B cell (primary cell): ENCODE measurements at regions not wholly inside any gene's neighbourhood (a gene's known extent, or its start where the extent isn't known, plus 50 kb on each side); places are given as distances from the start of the nearest gene placed in this dataset.

ENCODE experiments used
- ATAC-seq: fragments of 200-7000 bp; cut with Tn5 transposase; one replicate; pipeline ENCODE4 v1.10.0; 2021; ENCODE audit warnings: low read depth, mild to moderate bottlenecking, moderate number of reproducible peaks, moderate library complexity
- CTCF ChIA-PET: fragments of 350-600 bp; sonication (Branson Sonifier 250); formaldehyde crosslinking; loops from one replicate; lab custom pipeline; 2021; ENCODE audit warnings: antibody characterized with exemption, inconsistent platforms; lab: Charles Lee
- POLR2A ChIA-PET: fragments of 350-600 bp; sonication (Branson Sonifier 250); formaldehyde crosslinking; loops from one replicate; lab custom pipeline; 2021; ENCODE audit warnings: antibody characterized with exemption; lab: Charles Lee
- DNase-seq: peaks from one replicate; pipeline ENCODE4 v3.0.0; 2013
- H2AFZ ChIP-seq: 2 replicates; pipeline ENCODE4 v1.6.1; 2012; ENCODE audit warnings: mild to moderate bottlenecking, low read depth, low read length; ENCODE audit not compliant: insufficient read depth, poor library complexity, severe bottlenecking
- H3K27ac ChIP-seq, 2 donors: 1 replicate in 1 of 2; 2 replicates in 1 of 2; pipeline ENCODE4 v1.5.1; 2012 to 2013; ENCODE audit warnings: low read length in 2 of 2, mild to moderate bottlenecking in 2 of 2, moderate library complexity in 1 of 2
- H3K27me3 ChIP-seq, 4 experiments: fragments of 200-600 bp in 1 of 4; sonication (generic) in 1 of 4; replicated peaks in 1 of 4; 1 replicate in 2 of 4; 2 replicates in 2 of 4; pipeline versions ENCODE4 v1.6.1 to v1.7.0; 2013 to 2016; ENCODE audit warnings: low read length in 3 of 4, mild to moderate bottlenecking in 2 of 4, mixed read lengths in 1 of 4, moderate library complexity in 1 of 4; ENCODE audit not compliant: insufficient read depth in 4 of 4, control insufficient read depth in 3 of 4; ENCODE audit errors: control extremely low read depth in 1 of 4
- H3K36me3 ChIP-seq, 2 experiments: replicated peaks in 1 of 2; 1 replicate in 1 of 2; 2 replicates in 1 of 2; pipeline versions ENCODE4 v1.6.1 to v1.7.1; 2013; ENCODE audit warnings: low read length in 1 of 2; ENCODE audit not compliant: insufficient read depth in 2 of 2, control insufficient read depth in 1 of 2; ENCODE audit errors: control extremely low read depth in 1 of 2, extremely low read depth in 1 of 2
- H3K4me1 ChIP-seq, 2 donors: fragments of 200-600 bp in 1 of 2; sonication (generic) in 1 of 2; 1 replicate in 1 of 2; 2 replicates in 1 of 2; pipeline versions ENCODE4 v1.5.1 to v1.6.1; 2013 to 2017; ENCODE audit warnings: low read length in 2 of 2; ENCODE audit not compliant: control insufficient read depth in 2 of 2, insufficient read depth in 2 of 2
- H3K4me2 ChIP-seq: replicated peaks from 2 replicates; pipeline ENCODE3; 2012; ENCODE audit warnings: mild to moderate bottlenecking, low read depth, low read length; ENCODE audit not compliant: poor library complexity, severe bottlenecking
- H3K4me3 ChIP-seq, 5 experiments: fragments of 200-600 bp in 1 of 5; sonication (generic) in 1 of 5; 1 replicate in 3 of 5; 2 replicates in 2 of 5; pipeline versions ENCODE4 v1.5.1 to v1.7.0; 2011 to 2016; ENCODE audit warnings: low read length in 4 of 5, mild to moderate bottlenecking in 4 of 5, low read depth in 2 of 5, control low read depth in 1 of 5, moderate library complexity in 1 of 5; ENCODE audit not compliant: insufficient read depth in 1 of 5; ENCODE audit errors: control extremely low read depth in 1 of 5, extremely low read depth in 1 of 5
- H3K79me2 ChIP-seq: fragments of 200-600 bp; sonication (generic); one replicate; pipeline ENCODE4 v1.6.0; 2016; ENCODE audit warnings: low read length; ENCODE audit not compliant: control insufficient read depth, insufficient read depth
- H3K9ac ChIP-seq: fragments of 200-600 bp; sonication (generic); 2 replicates; pipeline ENCODE4 v1.6.1; 2017; ENCODE audit warnings: mild to moderate bottlenecking, low read length, moderate library complexity
- H3K9me3 ChIP-seq, 3 donors: one replicate each; pipeline versions ENCODE4 v1.6.1 to v1.7.1; 2013; ENCODE audit warnings: low read length in 2 of 3; ENCODE audit not compliant: control insufficient read depth in 2 of 3, insufficient read depth in 1 of 3; ENCODE audit errors: control extremely low read depth in 1 of 3
- H4K20me1 ChIP-seq: 2 replicates; pipeline ENCODE4 v1.6.0; 2012; ENCODE audit warnings: mild to moderate bottlenecking, low read length; ENCODE audit not compliant: insufficient read depth, control insufficient read depth, poor library complexity, severe bottlenecking
- H3K27ac Mint-ChIP-seq: one replicate; pipeline ENCODE4 v1.8.0; 2021; ENCODE audit warnings: mixed read lengths
- H3K27me3 Mint-ChIP-seq: one replicate; pipeline ENCODE4 v1.8.0; 2021; ENCODE audit warnings: mixed read lengths
- H3K4me1 Mint-ChIP-seq: one replicate; pipeline ENCODE4 v1.8.0; 2021; ENCODE audit warnings: mixed read lengths
- H3K4me3 Mint-ChIP-seq: one replicate; pipeline ENCODE4 v1.8.0; 2021; ENCODE audit warnings: mixed read lengths
- H3K9me3 Mint-ChIP-seq: one replicate; pipeline ENCODE4 v1.8.0; 2022; ENCODE audit warnings: mixed read lengths; ENCODE audit not compliant: insufficient read depth
- EZH2 ChIP-seq: IDR thresholded peaks from 2 replicates; pipeline ENCODE4 v1.6.1; 2012; ENCODE audit warnings: borderline replicate concordance, low read depth, mild to moderate bottlenecking, moderate library complexity, low read length; ENCODE audit not compliant: insufficient read depth, poor library complexity, severe bottlenecking
- WGBS: methylation state at CpG from one replicate; pipeline ENCODE4 v1.1.5; 2013; ENCODE audit warnings: missing lambda C conversion rate; ENCODE audit not compliant: insufficient coverage; 5-methylcytosine and 5-hydroxymethylcytosine counted together
- intact Hi-C: fragments of 100-400 bp; cut with micrococcal nuclease; formaldehyde crosslinking; loops from one replicate; pipeline ENCODE4 v1.10.0; 2022
- TF ChIP-seq, protein P1 (sequence below): fragments of 200-600 bp; IDR thresholded peaks from one replicate; pipeline ENCODE4 v1.8.0; 2022; ENCODE audit warnings: antibody characterized with exemption, mild to moderate bottlenecking

DNA sequence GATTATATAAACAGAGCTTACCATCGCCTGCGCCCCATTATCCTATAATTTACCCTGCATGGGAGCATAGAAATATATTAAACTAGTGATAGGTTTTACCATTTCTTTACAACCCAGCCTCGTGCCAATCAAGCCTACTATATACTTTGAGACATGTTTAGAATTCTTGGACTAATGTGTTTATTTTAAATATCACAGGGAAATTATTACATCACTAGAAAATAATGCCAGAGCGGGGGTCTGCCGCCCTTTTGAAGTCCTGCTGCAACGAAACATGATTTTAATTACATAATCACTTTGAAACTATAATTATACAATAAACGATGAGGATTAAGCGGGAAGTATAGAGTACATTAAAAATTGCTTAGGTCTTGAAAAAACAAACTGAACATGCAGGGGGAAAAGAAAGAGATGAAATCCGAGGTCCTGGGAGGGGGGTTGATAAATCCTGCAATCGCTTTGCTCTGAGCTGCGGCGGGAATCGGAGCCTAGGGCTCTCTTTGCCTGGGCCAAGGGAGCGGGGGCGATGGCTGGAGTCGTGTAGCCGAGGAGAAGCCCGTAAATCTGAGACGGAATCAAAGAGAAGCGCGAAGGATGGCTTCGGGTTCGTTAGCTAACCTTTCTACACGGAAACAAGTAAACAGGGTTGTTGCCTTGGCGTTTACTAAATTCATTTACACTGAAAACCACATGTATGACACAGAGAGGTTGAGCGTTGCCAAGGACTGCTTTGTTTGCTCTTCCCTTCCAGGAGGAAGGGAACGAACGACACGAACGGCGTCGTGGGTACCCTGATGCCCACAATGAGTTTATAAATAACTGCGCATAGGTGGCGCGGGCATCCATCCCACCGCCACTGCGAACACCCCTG lies 127.6 kb downstream of the TMEM174 start:
- DNase-seq (no peak), ATAC-seq (no peak)
- peaks cover 0 to 30% (median 0%) of the 10 kb centered on the region in 3 donors for H3K9me3 ChIP-seq
- H3K27ac Mint-ChIP-seq: no peak overlapping the region
- no peak overlapping the region for H3K27ac ChIP-seq
- peaks cover 5% of the 10 kb centered on the region for H3K4me1 Mint-ChIP-seq
- H4K20me1 ChIP-seq: no peaks in the 10 kb centered on the region
- no peak overlapping the region for H3K4me3 ChIP-seq
- ChIA-PET POLR2A (no interaction called here), CTCF (no interaction called here)
- intact Hi-C loops: no loop called here
- no peak overlapping the region for H3K9ac ChIP-seq
- H3K4me3 Mint-ChIP-seq: no peak overlapping the region
- no peaks in the 10 kb centered on the region for H3K79me2 ChIP-seq
- peaks cover 0 to 16% of the 10 kb centered on the region in 2 donors for H3K4me1 ChIP-seq
- WGBS: 18% methylated on average over 29 of the region's 37 CpGs
- H3K9me3 Mint-ChIP-seq: no peaks in the 10 kb centered on the region
- TF ChIP-seq, protein P1, sequence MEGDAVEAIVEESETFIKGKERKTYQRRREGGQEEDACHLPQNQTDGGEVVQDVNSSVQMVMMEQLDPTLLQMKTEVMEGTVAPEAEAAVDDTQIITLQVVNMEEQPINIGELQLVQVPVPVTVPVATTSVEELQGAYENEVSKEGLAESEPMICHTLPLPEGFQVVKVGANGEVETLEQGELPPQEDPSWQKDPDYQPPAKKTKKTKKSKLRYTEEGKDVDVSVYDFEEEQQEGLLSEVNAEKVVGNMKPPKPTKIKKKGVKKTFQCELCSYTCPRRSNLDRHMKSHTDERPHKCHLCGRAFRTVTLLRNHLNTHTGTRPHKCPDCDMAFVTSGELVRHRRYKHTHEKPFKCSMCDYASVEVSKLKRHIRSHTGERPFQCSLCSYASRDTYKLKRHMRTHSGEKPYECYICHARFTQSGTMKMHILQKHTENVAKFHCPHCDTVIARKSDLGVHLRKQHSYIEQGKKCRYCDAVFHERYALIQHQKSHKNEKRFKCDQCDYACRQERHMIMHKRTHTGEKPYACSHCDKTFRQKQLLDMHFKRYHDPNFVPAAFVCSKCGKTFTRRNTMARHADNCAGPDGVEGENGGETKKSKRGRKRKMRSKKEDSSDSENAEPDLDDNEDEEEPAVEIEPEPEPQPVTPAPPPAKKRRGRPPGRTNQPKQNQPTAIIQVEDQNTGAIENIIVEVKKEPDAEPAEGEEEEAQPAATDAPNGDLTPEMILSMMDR: no peak
- TF ChIP-seq EZH2: no peak
- H3K27me3 Mint-ChIP-seq: peaks cover 79% of the 10 kb centered on the region
- no peak overlapping the region for H2AFZ ChIP-seq
- no peaks in the 10 kb centered on the region for H3K36me3 ChIP-seq
- no peak overlapping the region for H3K4me2 ChIP-seq
- peaks cover 0 to 79% (median 64%) of the 10 kb centered on the region in 4 experiments for H3K27me3 ChIP-seq

- H3K4me3 Mint-ChIP-seq: no peak overlapping the region
These were observed 126.8 kb downstream of the TMEM174 start for GRCh38 chr5:73299665-73300336.

More at GRCh38 chr5:73299665-73300336, 126.8 kb downstream of the TMEM174 start:
- Mint-ChIP-seq H3K27me3 (peaks cover 81% of the 10 kb centered on the region), H3K27ac (no peak overlapping the region), H3K4me1 (peaks cover 5% of the 10 kb centered on the region), H3K9me3 (no peaks in the 10 kb centered on the region)
- H2AFZ ChIP-seq: no peak overlapping the region
- DNase-seq (no peak), ATAC-seq (no peak)
- H3K4me1 ChIP-seq: peaks cover 0 to 16% of the 10 kb centered on the region in 2 donors
- H3K4me2 ChIP-seq: no peak overlapping the region
- peaks cover 0 to 30% (median 0%) of the 10 kb centered on the region in 3 donors for H3K9me3 ChIP-seq
- no peak overlapping the region for H3K27ac ChIP-seq
- H3K79me2 ChIP-seq: no peaks in the 10 kb centered on the region
- intact Hi-C loops: no loop called here
- no peaks in the 10 kb centered on the region for H3K36me3 ChIP-seq
- H3K9ac ChIP-seq: no peak overlapping the region
- POLR2A ChIA-PET: no interaction called here
- WGBS: 11% methylated on average over 24 of the region's 35 CpGs
- H4K20me1 ChIP-seq: no peaks in the 10 kb centered on the region
- H3K27me3 ChIP-seq: peaks cover 0 to 81% (median 64%) of the 10 kb centered on the region in 4 experiments
- TF ChIP-seq EZH2: no peak
- TF ChIP-seq, protein P1: no peak
- CTCF ChIA-PET: no interaction called here
- no peak overlapping the region for H3K4me3 ChIP-seq
